ENCODE measurements at regions not wholly inside any gene's neighbourhood (a gene's known extent, or its start where the extent isn't known, plus 50 kb on each side); places are given as distances from the start of the nearest gene placed in this dataset. TPM values are rescaled to one million over a fixed set of nuclear protein-coding genes. Genes with fewer than 3 reads are reported as not detected.
"Not testable (repeated sequence)": the region's sequence is repeated elsewhere in the genome, so short reads cannot be mapped to it uniquely, and the experiment has no call there.

DNA sequence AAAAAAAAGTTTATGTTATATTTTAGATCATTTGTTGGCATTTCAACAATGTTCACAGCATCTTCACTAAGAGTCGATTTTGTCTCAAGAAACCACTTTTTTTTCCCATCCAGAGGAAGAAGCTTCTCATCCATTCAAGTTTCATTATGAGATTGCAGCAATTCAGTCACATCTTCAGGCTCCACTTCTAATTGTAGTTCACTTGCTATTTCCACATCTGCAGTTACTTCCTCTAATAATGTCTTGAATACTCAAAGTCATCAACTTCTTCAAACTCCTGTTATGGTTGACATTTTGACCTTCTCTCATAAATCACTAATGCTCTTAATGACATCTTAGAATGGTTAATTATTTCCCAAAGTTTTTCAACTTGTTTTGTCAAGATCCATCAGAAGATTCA lies 61.3 kb upstream of the CHORDC1 start:
- no peak overlapping the region for H3K27ac Mint-ChIP-seq
- peaks cover 12% of the 10 kb centered on the region for H3K9me3 Mint-ChIP-seq
- TF ChIP-seq, protein P1, sequence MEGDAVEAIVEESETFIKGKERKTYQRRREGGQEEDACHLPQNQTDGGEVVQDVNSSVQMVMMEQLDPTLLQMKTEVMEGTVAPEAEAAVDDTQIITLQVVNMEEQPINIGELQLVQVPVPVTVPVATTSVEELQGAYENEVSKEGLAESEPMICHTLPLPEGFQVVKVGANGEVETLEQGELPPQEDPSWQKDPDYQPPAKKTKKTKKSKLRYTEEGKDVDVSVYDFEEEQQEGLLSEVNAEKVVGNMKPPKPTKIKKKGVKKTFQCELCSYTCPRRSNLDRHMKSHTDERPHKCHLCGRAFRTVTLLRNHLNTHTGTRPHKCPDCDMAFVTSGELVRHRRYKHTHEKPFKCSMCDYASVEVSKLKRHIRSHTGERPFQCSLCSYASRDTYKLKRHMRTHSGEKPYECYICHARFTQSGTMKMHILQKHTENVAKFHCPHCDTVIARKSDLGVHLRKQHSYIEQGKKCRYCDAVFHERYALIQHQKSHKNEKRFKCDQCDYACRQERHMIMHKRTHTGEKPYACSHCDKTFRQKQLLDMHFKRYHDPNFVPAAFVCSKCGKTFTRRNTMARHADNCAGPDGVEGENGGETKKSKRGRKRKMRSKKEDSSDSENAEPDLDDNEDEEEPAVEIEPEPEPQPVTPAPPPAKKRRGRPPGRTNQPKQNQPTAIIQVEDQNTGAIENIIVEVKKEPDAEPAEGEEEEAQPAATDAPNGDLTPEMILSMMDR (IDR thresholded peaks at IDR 0.05; ENCODE audit: unreplicated experiment), result no peak

DNA sequence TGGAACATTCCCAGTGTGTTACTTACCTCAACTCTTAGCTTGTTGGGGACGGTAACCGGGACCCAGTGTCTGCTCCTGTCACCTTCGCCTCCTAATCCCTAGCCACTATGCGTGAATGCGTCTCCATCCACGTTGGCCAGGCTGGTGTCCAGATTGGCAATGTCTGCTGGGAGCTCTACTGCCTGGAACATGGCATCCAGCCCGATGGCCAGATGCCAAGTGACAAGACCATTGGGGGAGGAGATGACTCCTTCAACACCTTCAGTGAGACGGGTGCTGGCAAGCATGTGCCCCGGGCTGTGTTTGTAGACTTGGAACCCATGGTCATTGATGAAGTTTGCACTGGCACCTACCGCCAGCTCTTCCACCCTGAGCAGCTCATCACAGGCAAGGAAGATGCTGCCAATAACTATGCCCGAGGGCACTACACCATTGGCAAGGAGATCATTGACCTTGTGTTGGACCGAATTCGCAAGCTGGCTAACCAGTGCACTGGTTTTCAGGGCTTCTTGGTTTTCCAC lies 59.8 kb upstream of the CHORDC1 start:
- not testable (repeated sequence) for H3K4me3 Mint-ChIP-seq; DNase-seq (ENCODE audit: low spot score in 2 of 2, unreplicated experiment in 2 of 2); H3K27ac Mint-ChIP-seq; H3K27me3 Mint-ChIP-seq (ENCODE audit: low read depth); H3K4me1 Mint-ChIP-seq; H3K36me3 Mint-ChIP-seq
- H3K9me3 Mint-ChIP-seq, result peaks cover 23% of the 10 kb centered on the region

More for the DNA sequence above, 61.3 kb upstream of the CHORDC1 start:
- Mint-ChIP-seq H3K27me3 (ENCODE audit: low read depth) (no peaks in the 10 kb centered on the region), H3K4me3 (no peak overlapping the region), H3K36me3 (no peaks in the 10 kb centered on the region), H3K4me1 (peaks cover 3% of the 10 kb centered on the region)
- no peak for DNase-seq (ENCODE audit: low spot score in 2 of 2, unreplicated experiment in 2 of 2)

DNA sequence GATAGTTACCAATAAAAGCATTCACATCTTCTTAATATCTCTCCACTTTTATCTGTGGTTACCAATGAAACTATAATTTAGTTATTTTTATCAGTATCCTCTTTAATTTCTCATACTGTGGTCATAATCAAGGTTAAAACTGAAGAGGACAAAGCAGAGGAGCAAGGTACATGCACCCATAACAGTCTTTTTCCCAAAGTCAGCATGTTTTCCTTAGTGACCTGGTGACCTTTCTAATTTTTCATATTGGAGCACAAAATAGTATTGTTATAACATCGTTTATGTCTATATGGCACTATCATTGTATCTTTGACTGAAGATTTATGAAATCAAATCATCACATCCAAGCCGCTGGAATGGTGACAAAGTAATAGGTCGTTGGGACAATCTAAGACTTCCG lies 51.5 kb upstream of the CHORDC1 start:
- H3K36me3 Mint-ChIP-seq, result no peaks in the 10 kb centered on the region
- H3K4me3 Mint-ChIP-seq, result no peak overlapping the region
- no peaks in the 10 kb centered on the region for H3K27me3 Mint-ChIP-seq (ENCODE audit: low read depth)
- H3K27ac Mint-ChIP-seq, result no peak overlapping the region
- H3K9me3 Mint-ChIP-seq, result peaks cover 20% of the 10 kb centered on the region
- H3K4me1 Mint-ChIP-seq, result no peaks in the 10 kb centered on the region
- DNase-seq (ENCODE audit: low spot score in 2 of 2, unreplicated experiment in 2 of 2), result no peak
- TF ChIP-seq, protein P1 (IDR thresholded peaks at IDR 0.05; ENCODE audit: unreplicated experiment), result no peak

Small RNA genes in the stretch of these regions (microRNA-seq; reads per million reads assigned to microRNA genes)
- not detected for gene MIR1261
- gene MIR4490, result not detected

Measured in mesothelial cell of epicardium (in vitro differentiated cells).